Pulmonary artery endothelial cell (primary cell): ENCODE measurements at regions not wholly inside any gene's neighbourhood (a gene's known extent, or its start where the extent isn't known, plus 50 kb on each side); places are given as distances from the start of the nearest gene placed in this dataset.
"Not testable (repeated sequence)": the region's sequence is repeated elsewhere in the genome, so short reads cannot be mapped to it uniquely, and the experiment has no call there.

Experiments used
- DNase-seq: peaks from one replicate; pipeline ENCODE4 v3.0.0-alpha.2; 2011; ENCODE audit warnings: low read depth, low spot score

DNA sequence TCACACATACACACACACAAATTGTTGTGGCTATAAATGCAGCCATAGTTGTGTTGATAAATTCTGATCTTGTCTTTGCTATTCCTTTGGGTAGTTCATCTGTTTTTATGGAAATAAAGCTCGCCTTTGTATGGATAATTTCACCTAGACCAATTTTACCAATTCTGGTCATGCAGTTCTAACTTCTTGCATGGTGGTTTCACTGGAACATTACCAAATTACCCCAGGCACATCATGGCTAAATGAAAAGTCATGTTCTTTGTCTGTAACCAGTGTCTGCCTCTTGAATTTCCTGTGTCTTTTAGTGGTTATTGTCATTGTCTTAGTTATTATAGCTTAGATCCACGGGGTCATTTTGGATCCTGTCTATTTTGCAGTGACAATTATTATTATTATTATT, 50.3 kb upstream of the TMC1 start:
- no peak for DNase-seq

- DNase-seq, result no peak
These were observed 53.4 kb upstream of the TMC1 start for GRCh38 chr9:72467766-72468738.

DNA sequence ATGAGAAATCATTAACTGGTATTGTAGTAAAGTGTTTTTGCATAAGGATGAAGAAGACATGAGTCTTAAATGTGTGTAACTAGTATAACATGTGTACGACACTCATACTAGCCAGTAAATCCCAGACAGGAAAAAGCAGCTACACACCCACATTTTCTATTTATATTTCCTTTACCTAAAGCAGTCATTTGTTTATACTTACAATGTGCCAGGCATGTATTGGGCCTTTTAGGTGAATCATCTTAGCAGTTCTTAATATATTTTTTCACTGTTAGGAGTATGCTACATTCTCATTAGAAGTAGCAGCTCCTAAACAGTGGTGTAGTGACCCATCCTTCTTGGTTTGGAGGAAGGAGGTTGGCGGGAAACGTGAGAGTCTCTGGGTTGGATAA, 55.8 kb upstream of the TMC1 start:
- no peak for DNase-seq

DNA sequence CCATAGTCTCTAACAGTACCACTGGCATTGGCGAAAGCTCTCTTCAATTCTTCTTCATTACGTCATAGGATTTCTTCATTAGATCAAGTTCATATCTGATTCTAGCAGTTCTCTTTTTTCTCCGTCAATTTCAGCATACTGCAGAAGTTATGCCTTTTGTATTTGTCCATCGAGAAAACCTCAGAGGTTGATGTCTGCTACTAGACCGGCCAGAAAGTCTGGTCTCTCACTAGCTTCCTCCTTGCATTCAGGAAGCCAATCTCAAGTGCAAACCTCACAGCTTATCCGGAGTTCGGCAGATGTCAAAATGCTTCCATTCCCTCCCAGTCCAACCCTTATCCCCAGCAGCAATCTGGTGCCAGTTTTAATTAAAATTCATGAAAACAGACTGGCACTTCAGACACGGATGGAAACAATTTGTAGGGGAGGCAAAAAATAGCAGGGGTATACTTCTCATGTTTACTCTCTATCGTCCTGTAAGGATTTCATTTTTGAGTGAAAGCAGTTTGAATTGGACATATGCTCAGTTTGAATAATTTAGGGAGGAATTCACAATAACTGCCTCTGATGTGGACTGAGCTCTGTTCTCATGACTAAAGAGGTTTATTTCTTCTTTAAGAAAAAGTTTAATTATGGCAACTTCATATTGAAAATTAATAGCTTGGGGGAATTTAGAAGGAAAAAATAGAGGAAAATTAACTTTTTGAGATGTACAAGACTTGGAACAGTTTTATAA, 56.4 kb upstream of the TMC1 start:
- DNase-seq, result no peak

DNA sequence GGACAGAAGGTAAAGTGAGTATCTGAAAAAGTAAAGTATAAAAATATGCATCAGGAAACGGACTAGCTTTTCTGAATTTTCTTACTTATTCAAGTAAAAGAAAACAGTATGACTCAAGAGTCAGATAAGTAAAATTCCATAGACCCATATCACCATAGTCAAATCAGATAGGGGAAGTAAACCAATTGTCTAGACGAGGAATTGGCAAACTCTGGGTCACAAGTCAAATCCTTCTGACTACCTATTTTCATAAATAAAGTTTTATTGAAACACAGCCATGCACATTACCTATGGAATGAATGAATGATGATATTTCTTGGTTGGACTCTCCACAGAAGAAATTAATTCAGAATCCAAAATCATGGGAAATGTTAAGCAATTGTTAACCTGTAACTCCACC, 59.1 kb upstream of the TMC1 start:
- no peak for DNase-seq

DNA sequence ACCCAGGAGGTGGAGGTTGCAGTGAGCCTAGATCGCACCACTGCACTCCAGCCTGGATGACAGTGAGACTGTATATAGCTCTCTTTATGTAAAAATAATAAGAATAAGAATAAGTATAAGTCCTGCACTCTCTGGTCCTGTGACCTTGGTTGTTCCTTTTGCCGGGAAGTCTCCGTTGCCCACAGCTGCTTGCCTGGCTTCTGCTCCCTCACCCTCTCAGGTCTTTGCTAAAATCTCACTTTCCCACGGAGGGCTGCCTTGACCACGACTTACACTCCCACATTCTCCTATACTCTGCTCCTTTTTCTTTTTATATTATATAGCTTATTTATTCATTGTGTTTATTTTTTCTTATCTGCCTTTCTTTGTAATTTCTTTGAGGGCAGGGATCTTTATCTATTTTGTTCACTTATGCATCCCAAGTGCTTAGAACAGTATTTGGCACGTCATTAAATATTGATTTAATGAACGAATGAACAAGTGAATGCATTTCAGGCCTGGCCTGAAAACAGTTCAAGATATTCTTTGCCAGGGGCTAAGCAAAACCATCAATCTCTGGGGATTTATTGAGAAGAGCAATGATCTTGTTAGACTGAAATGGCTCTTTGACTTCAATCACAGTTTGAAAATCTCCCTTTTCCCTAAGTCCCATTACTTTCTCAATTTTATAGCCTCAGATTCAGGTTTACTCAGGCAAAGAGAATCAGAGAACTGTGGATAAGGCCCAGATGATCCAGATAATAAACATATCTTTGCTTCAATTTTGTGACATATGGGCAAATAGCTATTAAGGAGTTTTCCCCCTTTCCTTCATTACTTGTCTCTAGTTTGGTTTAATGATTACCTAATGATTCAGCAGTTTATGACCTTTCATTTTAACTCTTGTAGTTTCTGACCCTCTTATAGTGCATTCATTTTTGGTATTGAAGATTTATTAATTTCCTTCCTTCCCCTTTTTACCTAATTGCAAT, 60.8 kb upstream of the TMC1 start:
- DNase-seq, result no peak

DNA sequence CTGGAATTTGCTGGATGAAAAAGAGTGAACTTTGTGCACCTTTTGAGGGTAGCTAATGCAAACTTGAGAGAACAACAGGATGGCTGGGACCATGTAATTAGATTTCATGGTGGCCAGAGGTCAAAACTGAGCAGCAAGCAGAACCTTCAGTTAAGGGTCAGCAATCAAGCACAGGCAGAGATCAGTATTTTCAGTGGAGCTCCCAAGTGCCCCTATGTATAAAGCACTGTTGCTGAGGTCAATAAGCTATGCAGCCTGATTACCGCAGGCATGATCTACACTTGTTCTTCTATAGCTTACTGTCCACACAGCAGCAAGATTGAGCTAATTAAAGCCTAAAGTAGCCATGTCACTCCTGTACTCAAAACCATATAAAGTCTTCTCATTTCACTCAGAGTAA, 62.1 kb upstream of the TMC1 start:
- DNase-seq, result no peak

DNA sequence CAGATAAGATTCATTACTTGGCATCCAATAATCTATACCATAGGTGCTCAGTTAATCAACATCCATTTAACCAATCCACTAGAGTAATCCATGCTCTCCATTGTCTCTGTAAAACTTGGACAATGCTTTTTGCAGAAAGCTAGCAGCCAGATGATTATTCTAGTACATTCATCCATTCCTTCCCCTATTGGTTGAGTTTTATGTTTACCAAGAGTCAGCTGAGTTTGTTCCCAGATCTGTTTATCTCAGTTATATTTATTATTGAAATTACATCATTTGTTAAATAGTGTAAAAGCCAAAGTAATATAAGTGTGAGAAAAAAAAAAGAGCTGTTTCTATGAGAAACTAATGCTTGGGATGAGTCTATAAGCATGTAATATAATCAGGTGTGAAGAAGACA, 63.3 kb upstream of the TMC1 start:
- no peak for DNase-seq

GRCh38 chr9:72457366-72457765, 64.0 kb upstream of the TMC1 start:
- no peak for DNase-seq

- DNase-seq, result no peak
These were observed 66.4 kb upstream of the TMC1 start for GRCh38 chr9:72454871-72455491.

DNA sequence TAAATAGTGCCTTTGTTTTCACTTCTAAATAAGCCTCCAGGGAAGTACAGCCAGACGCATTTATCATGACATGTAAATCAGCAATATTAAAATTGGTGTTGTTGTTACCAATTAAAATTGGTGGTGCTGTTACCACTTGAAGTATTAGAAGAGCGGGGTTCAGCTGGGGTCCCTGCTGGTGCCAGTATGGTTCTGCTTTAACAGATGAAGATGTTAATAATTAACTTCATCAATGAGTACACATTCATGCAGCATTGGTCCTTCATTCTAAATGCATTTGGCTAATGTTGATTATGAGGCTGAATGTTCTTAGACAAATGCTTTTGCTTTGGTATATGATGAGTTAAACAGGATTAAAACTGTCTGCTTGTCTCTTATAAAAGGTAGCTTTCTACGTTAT, 67.6 kb upstream of the TMC1 start:
- DNase-seq, result no peak

DNA sequence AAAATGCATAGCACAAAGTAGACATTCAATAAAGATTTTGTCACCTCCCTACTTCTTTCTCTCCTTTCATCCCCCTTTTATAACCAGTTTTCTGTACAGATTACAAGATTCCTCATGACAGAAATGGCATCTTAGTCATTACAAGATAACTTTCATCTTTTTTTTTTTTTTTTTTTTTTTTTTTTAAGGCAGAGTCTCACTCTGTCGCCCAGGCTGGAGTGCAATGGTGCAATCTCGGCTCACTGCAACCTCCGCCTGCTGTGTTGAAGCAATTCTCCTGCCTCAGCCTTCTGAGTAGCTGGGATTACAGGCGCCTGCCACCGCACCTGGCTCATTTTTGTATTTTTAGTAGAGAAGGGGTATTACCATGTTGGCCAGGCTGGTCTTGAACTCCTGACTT, 75.2 kb upstream of the TMC1 start:
- not testable (repeated sequence) for DNase-seq

- no peak for DNase-seq
These were observed 76.0 kb upstream of the TMC1 start for GRCh38 chr9:72445306-72445995.

- DNase-seq, result no peak
These were observed 77.0 kb upstream of the TMC1 start for GRCh38 chr9:72444435-72444834.

GRCh38 chr9:72443855-72444254, 77.6 kb upstream of the TMC1 start:
- DNase-seq, result no peak

- no peak for DNase-seq
These were observed 77.0 kb upstream of the ZFAND5 start for GRCh38 chr9:72441848-72442607.

- no peak for DNase-seq
These were observed 76.2 kb upstream of the ZFAND5 start for GRCh38 chr9:72440992-72441847.

- DNase-seq, result no peak
These were observed 75.4 kb upstream of the ZFAND5 start for GRCh38 chr9:72440378-72440777.
